ENCODE measurements at regions not wholly inside any gene's neighbourhood (a gene's known extent, or its start where the extent isn't known, plus 50 kb on each side); places are given as distances from the start of the nearest gene placed in this dataset.

DNA sequence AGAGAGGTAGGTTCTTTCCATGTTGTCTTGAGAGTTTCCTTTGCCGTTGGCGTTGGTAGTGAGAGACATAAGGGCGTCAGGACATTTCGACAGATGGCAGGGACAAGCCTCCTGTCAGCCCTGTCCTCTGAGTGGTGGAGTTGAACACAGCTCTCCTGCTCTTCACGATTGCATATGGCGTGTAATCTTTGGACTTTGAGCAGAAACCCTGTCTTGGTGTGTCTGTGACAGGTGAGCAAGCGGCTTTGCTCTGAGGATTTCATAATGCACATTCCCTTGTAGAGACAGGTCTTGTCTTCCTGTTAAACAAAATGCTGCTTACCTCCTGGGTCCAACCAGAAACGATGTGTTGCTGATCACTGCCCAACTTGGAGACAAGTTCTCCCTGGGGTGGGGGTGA, 146.5 kb downstream of the NXNL2 start:
- no peak overlapping the region for H3K9ac ChIP-seq
- H3K4me1 ChIP-seq (ENCODE audit: low read depth, poor library complexity, severe bottlenecking): no peaks in the 10 kb centered on the region
- TF ChIP-seq, protein P1, sequence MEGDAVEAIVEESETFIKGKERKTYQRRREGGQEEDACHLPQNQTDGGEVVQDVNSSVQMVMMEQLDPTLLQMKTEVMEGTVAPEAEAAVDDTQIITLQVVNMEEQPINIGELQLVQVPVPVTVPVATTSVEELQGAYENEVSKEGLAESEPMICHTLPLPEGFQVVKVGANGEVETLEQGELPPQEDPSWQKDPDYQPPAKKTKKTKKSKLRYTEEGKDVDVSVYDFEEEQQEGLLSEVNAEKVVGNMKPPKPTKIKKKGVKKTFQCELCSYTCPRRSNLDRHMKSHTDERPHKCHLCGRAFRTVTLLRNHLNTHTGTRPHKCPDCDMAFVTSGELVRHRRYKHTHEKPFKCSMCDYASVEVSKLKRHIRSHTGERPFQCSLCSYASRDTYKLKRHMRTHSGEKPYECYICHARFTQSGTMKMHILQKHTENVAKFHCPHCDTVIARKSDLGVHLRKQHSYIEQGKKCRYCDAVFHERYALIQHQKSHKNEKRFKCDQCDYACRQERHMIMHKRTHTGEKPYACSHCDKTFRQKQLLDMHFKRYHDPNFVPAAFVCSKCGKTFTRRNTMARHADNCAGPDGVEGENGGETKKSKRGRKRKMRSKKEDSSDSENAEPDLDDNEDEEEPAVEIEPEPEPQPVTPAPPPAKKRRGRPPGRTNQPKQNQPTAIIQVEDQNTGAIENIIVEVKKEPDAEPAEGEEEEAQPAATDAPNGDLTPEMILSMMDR (conservative IDR thresholded peaks at IDR 0.05; ENCODE audit: low read depth, low read length): no peak
- no peak overlapping the region for H3K4me3 ChIP-seq (IDR thresholded peaks at IDR 0.05; ENCODE audit: insufficient read depth, low read depth, low read length)
- H3K4me2 ChIP-seq: no peak overlapping the region
- no peaks in the 10 kb centered on the region for H3K36me3 ChIP-seq (ENCODE audit: insufficient read depth)
- no peaks in the 10 kb centered on the region for H4K20me1 ChIP-seq (ENCODE audit: insufficient read depth)
- no peaks in the 10 kb centered on the region for H3K79me2 ChIP-seq (ENCODE audit: insufficient read depth, low read depth)
- H3K27me3 ChIP-seq (ENCODE audit: insufficient read depth, low read depth): no peaks in the 10 kb centered on the region
- no peak overlapping the region for H2AFZ ChIP-seq (ENCODE audit: low read depth)
- H3K27ac ChIP-seq: no peak overlapping the region

DNA sequence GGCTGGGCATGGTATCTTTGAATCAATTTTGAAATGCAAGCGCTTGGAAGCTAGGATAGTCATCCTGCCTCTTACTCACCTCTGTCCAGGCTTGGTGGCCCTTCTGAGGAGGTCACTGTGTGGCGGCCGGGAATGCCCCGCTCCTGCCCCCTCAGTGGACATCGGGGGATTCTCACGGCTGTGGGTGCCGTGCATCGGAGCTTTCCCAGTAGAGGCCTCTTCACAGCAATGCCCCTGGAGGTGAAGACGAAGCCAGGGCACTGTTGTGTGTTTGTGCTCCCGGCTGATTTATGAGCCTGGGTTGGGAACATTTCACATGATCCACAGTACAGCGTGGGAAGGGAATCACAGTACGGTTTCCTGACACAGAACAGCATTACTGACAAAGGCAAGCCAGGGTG, 147.5 kb downstream of the NXNL2 start:
- H3K4me1 ChIP-seq (ENCODE audit: low read depth, poor library complexity, severe bottlenecking): no peaks in the 10 kb centered on the region
- H3K9ac ChIP-seq: no peak overlapping the region
- H3K4me2 ChIP-seq: no peak overlapping the region
- H3K36me3 ChIP-seq (ENCODE audit: insufficient read depth): no peaks in the 10 kb centered on the region
- TF ChIP-seq, protein P1 (conservative IDR thresholded peaks at IDR 0.05; ENCODE audit: low read depth, low read length): no peak
- no peak overlapping the region for H2AFZ ChIP-seq (ENCODE audit: low read depth)
- no peaks in the 10 kb centered on the region for H3K79me2 ChIP-seq (ENCODE audit: insufficient read depth, low read depth)
- H3K4me3 ChIP-seq (IDR thresholded peaks at IDR 0.05; ENCODE audit: insufficient read depth, low read depth, low read length): no peak overlapping the region
- no peak overlapping the region for H3K27ac ChIP-seq
- no peaks in the 10 kb centered on the region for H4K20me1 ChIP-seq (ENCODE audit: insufficient read depth)
- H3K27me3 ChIP-seq (ENCODE audit: insufficient read depth, low read depth): no peaks in the 10 kb centered on the region

DNA sequence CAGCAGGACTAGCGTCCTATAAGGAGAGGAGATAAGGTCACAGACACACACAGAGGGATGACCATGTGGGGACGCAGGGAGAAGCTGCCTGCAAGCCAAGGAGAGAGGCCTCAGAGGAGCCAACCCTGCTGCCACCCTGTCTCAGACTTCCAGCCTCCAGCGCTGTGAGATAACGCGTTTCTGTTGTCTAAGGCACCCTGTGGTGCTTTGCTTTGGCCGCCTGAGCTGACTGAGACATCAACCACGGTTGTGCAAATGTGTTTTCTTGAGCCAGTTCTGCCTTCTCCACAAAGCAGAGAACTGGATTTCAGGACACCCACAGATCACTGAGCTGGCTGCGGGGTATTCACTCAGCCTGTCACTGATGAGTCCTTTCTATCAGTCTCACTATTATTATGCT, 149.1 kb downstream of the NXNL2 start:
- no peak overlapping the region for H3K27ac ChIP-seq
- no peaks in the 10 kb centered on the region for H3K36me3 ChIP-seq (ENCODE audit: insufficient read depth)
- H3K79me2 ChIP-seq (ENCODE audit: insufficient read depth, low read depth): no peaks in the 10 kb centered on the region
- H3K4me1 ChIP-seq (ENCODE audit: low read depth, poor library complexity, severe bottlenecking): no peaks in the 10 kb centered on the region
- H4K20me1 ChIP-seq (ENCODE audit: insufficient read depth): no peaks in the 10 kb centered on the region
- no peak overlapping the region for H3K4me2 ChIP-seq
- no peaks in the 10 kb centered on the region for H3K27me3 ChIP-seq (ENCODE audit: insufficient read depth, low read depth)
- no peak overlapping the region for H3K9ac ChIP-seq
- TF ChIP-seq, protein P1 (conservative IDR thresholded peaks at IDR 0.05; ENCODE audit: low read depth, low read length): no peak
- H2AFZ ChIP-seq (ENCODE audit: low read depth): no peak overlapping the region
- H3K4me3 ChIP-seq (IDR thresholded peaks at IDR 0.05; ENCODE audit: insufficient read depth, low read depth, low read length): no peak overlapping the region

DNA sequence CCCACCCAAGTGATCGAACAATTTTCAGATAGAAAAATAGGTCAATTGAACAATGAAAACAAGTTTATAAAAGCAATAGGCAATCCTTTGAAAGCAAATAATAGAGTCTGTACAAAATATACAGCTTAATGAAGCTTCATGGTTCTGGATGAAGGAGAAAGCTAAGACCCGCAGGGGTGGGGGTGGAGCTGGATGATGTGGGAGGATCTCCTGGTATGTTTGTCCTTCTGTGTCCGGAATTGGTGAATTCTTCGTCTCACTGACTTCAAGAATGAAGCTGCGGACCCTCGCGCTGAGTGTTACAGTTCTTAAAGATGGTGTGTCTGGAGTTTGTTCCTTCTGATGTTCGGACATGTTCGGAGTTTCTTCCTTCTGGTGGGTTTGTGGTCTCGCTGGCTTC, 149.9 kb downstream of the NXNL2 start:
- no peak overlapping the region for H3K27ac ChIP-seq
- no peak overlapping the region for H3K4me2 ChIP-seq
- TF ChIP-seq, protein P1 (conservative IDR thresholded peaks at IDR 0.05; ENCODE audit: low read depth, low read length): no peak
- no peaks in the 10 kb centered on the region for H3K27me3 ChIP-seq (ENCODE audit: insufficient read depth, low read depth)
- no peak overlapping the region for H3K9ac ChIP-seq
- no peaks in the 10 kb centered on the region for H3K36me3 ChIP-seq (ENCODE audit: insufficient read depth)
- H3K4me3 ChIP-seq (IDR thresholded peaks at IDR 0.05; ENCODE audit: insufficient read depth, low read depth, low read length): no peak overlapping the region
- H4K20me1 ChIP-seq (ENCODE audit: insufficient read depth): no peaks in the 10 kb centered on the region
- no peaks in the 10 kb centered on the region for H3K4me1 ChIP-seq (ENCODE audit: low read depth, poor library complexity, severe bottlenecking)
- H3K79me2 ChIP-seq (ENCODE audit: insufficient read depth, low read depth): no peaks in the 10 kb centered on the region
- H2AFZ ChIP-seq (ENCODE audit: low read depth): no peak overlapping the region

DNA sequence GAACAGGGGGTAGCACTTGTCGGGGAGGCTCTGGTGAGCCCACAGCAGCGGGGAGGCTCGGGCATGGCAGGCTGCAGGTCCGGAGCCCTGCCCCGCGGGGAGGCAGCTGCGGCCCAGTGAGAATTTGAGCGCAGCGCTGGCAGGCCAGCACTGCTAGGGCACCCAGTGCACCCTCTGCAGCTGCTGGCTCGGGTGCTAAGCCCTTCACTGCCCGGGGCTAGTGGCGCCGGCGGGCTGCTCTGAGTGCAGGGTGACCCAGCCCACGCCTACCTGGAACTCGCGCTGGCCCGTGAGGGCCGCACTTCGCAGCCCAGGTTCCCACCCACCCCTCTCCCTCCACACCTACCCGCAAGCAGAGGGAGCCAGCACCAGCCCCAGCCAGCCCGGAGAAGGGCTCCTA, 151.0 kb downstream of the NXNL2 start:
- Histone ChIP-seq H3K4me3 (IDR thresholded peaks at IDR 0.05; ENCODE audit: insufficient read depth, low read depth, low read length) (no peak overlapping the region), H2AFZ (ENCODE audit: low read depth) (no peak overlapping the region), H3K27me3 (ENCODE audit: insufficient read depth, low read depth) (no peaks in the 10 kb centered on the region), H3K4me2 (no peak overlapping the region), H3K4me1 (ENCODE audit: low read depth, poor library complexity, severe bottlenecking) (no peaks in the 10 kb centered on the region), H3K9ac (no peak overlapping the region), H4K20me1 (ENCODE audit: insufficient read depth) (no peaks in the 10 kb centered on the region), H3K27ac (no peak overlapping the region), H3K36me3 (ENCODE audit: insufficient read depth) (no peaks in the 10 kb centered on the region), H3K79me2 (ENCODE audit: insufficient read depth, low read depth) (no peaks in the 10 kb centered on the region)
- TF ChIP-seq, protein P1 (conservative IDR thresholded peaks at IDR 0.05; ENCODE audit: low read depth, low read length): no peak

Data from KMS-11 (cell line).